ENCODE measurements at regions not wholly inside any gene's neighbourhood (a gene's known extent, or its start where the extent isn't known, plus 50 kb on each side); places are given as distances from the start of the nearest gene placed in this dataset.

- no peaks in the 10 kb centered on the region for H3K27me3 ChIP-seq (replicated peaks)
- H3K27ac ChIP-seq, result no peak overlapping the region
- TF ChIP-seq CTCF (IDR thresholded peaks at IDR 0.05; ENCODE audit: low read depth, low read length, missing control alignments), result no peak
- no peak for DNase-seq
- in situ Hi-C loops (cut with HindIII; ENCODE audit: low pct_ligation_motif_present, low sequenced_read_pairs), result no loop called here
- H3K4me3 ChIP-seq (ENCODE audit: low read depth, low read length), result no peak overlapping the region
- no peaks in the 10 kb centered on the region for H3K36me3 ChIP-seq (replicated peaks)
These were observed 344.7 kb upstream of the PABPC4L start for GRCh38 chr4:134546279-134546678.

GRCh38 chr4:134544303-134544770, 342.7 kb upstream of the PABPC4L start:
- in situ Hi-C loops (cut with HindIII; ENCODE audit: low pct_ligation_motif_present, low sequenced_read_pairs), result no loop called here
- DNase-seq, result no peak
- no peaks in the 10 kb centered on the region for H3K27me3 ChIP-seq (replicated peaks)
- H3K4me3 ChIP-seq (ENCODE audit: low read depth, low read length), result no peak overlapping the region
- no peak for TF ChIP-seq CTCF (IDR thresholded peaks at IDR 0.05; ENCODE audit: low read depth, low read length, missing control alignments)
- no peak overlapping the region for H3K27ac ChIP-seq
- H3K36me3 ChIP-seq (replicated peaks), result no peaks in the 10 kb centered on the region

GRCh38 chr4:134540588-134540987, 339.0 kb upstream of the PABPC4L start:
- Histone ChIP-seq H3K27me3 (replicated peaks) (no peaks in the 10 kb centered on the region), H3K27ac (no peak overlapping the region), H3K36me3 (replicated peaks) (no peaks in the 10 kb centered on the region), H3K4me3 (ENCODE audit: low read depth, low read length) (no peak overlapping the region)
- in situ Hi-C loops (cut with HindIII; ENCODE audit: low pct_ligation_motif_present, low sequenced_read_pairs), result no loop called here
- no peak for DNase-seq
- no peak for TF ChIP-seq CTCF (IDR thresholded peaks at IDR 0.05; ENCODE audit: low read depth, low read length, missing control alignments)

GRCh38 chr4:134539729-134540231, 338.2 kb upstream of the PABPC4L start:
- Histone ChIP-seq H3K27me3 (replicated peaks) (no peaks in the 10 kb centered on the region), H3K36me3 (replicated peaks) (no peaks in the 10 kb centered on the region), H3K4me3 (ENCODE audit: low read depth, low read length) (no peak overlapping the region), H3K27ac (no peak overlapping the region)
- in situ Hi-C loops (cut with HindIII; ENCODE audit: low pct_ligation_motif_present, low sequenced_read_pairs), result no loop called here
- no peak for TF ChIP-seq CTCF (IDR thresholded peaks at IDR 0.05; ENCODE audit: low read depth, low read length, missing control alignments)
- no peak for DNase-seq

- no peak for DNase-seq
- no peak overlapping the region for H3K4me3 ChIP-seq (ENCODE audit: low read depth, low read length)
- in situ Hi-C loops (cut with HindIII; ENCODE audit: low pct_ligation_motif_present, low sequenced_read_pairs), result no loop called here
- no peak overlapping the region for H3K27ac ChIP-seq
- no peaks in the 10 kb centered on the region for H3K27me3 ChIP-seq (replicated peaks)
- H3K36me3 ChIP-seq (replicated peaks), result no peaks in the 10 kb centered on the region
- TF ChIP-seq CTCF (IDR thresholded peaks at IDR 0.05; ENCODE audit: low read depth, low read length, missing control alignments), result no peak
These were observed 336.1 kb upstream of the PABPC4L start for GRCh38 chr4:134537701-134538100.

- in situ Hi-C loops (cut with HindIII; ENCODE audit: low pct_ligation_motif_present, low sequenced_read_pairs), result no loop called here
- Histone ChIP-seq H3K36me3 (replicated peaks) (no peaks in the 10 kb centered on the region), H3K4me3 (ENCODE audit: low read depth, low read length) (no peak overlapping the region), H3K27me3 (replicated peaks) (no peaks in the 10 kb centered on the region), H3K27ac (no peak overlapping the region)
- no peak for TF ChIP-seq CTCF (IDR thresholded peaks at IDR 0.05; ENCODE audit: low read depth, low read length, missing control alignments)
- DNase-seq, result no peak
These were observed 331.5 kb upstream of the PABPC4L start for GRCh38 chr4:134533068-134533467.
